PC-3 (cell line): ENCODE measurements at regions not wholly inside any gene's neighbourhood (a gene's known extent, or its start where the extent isn't known, plus 50 kb on each side); places are given as distances from the start of the nearest gene placed in this dataset.
A peak's percentile ranks its signal among the peaks of the same experiment; 100 is the strongest.
"Not testable (repeated sequence)": the region's sequence is repeated elsewhere in the genome, so short reads cannot be mapped to it uniquely, and the experiment has no call there.

ENCODE experiments used
- ATAC-seq: fragments of 200-7000 bp; cut with Tn5 transposase; 2 replicates; pipeline ENCODE4 v1.9.1; 2020; ENCODE audit warnings: mild to moderate bottlenecking, moderate library complexity
- BruUV-seq: library from RNA; stranded (reverse); fragments of 400-500 nt; replicated peaks from 2 replicates; lab custom pipeline; 2021; lab: Mats Ljungman, UMichigan
- CTCF ChIA-PET: fragments of 300-600 bp; sonication (Branson Sonifier 250); formaldehyde crosslinking; loops from one replicate; lab custom pipeline; 2022; ENCODE audit warnings: antibody characterized with exemption; lab: Charles Lee
- POLR2A ChIA-PET: fragments of 300-600 bp; sonication (Branson Sonifier 250); formaldehyde crosslinking; loops from one replicate; lab custom pipeline; 2022; ENCODE audit warnings: antibody characterized with exemption; ENCODE audit not compliant: unreplicated experiment; lab: Charles Lee
- DNase-seq: peaks from one replicate; pipeline ENCODE4 v3.0.0-alpha.2; 2015
- H2AFZ ChIP-seq: fragments of 300-600 bp; sonication (generic); 2 replicates; pipeline ENCODE4 v1.6.0; 2016; ENCODE audit warnings: antibody characterized with exemption, low read length
- H3F3A ChIP-seq: fragments of 300-600 bp; sonication (generic); one replicate; pipeline ENCODE4 v1.6.0; 2017; ENCODE audit warnings: antibody characterized with exemption, low read length, control low read depth, mild to moderate bottlenecking; ENCODE audit not compliant: unreplicated experiment
- H3K27ac ChIP-seq: fragments of 300-600 bp; sonication (generic); 2 replicates; pipeline ENCODE4 v1.5.1; 2016; ENCODE audit warnings: mild to moderate bottlenecking, low read length
- H3K27me3 ChIP-seq: fragments of 300-600 bp; sonication (generic); 2 replicates; pipeline ENCODE4 v1.6.1; 2016; ENCODE audit warnings: low read length, mixed read lengths
- H3K36me3 ChIP-seq: fragments of 300-600 bp; sonication (generic); 2 replicates; pipeline ENCODE4 v1.6.1; 2016; ENCODE audit warnings: low read depth, mixed run types, low read length, mixed read lengths
- H3K4me1 ChIP-seq: fragments of 300-600 bp; sonication (generic); 2 replicates; pipeline ENCODE4 v1.5.1; 2016; ENCODE audit warnings: low read length; ENCODE audit not compliant: insufficient read depth
- H3K4me2 ChIP-seq: fragments of 300-600 bp; sonication (generic); 2 replicates; pipeline ENCODE4 v1.6.0; 2016; ENCODE audit warnings: low read length
- H3K4me3 ChIP-seq: fragments of 300-600 bp; sonication (generic); 2 replicates; pipeline ENCODE4 v1.5.1; 2016; ENCODE audit warnings: mild to moderate bottlenecking, low read length, mixed read lengths
- H3K79me2 ChIP-seq: fragments of 300-600 bp; sonication (generic); 2 replicates; pipeline ENCODE4 v1.6.1; 2017; ENCODE audit warnings: low read length, mixed read lengths
- H3K9ac ChIP-seq: fragments of 300-600 bp; sonication (generic); 2 replicates; pipeline ENCODE4 v1.6.0; 2016; ENCODE audit warnings: mild to moderate bottlenecking, low read length
- H3K9me2 ChIP-seq: fragments of 300-600 bp; sonication (generic); replicated peaks from 2 replicates; pipeline ENCODE4 v1.6.1; 2016; ENCODE audit warnings: mixed run types, low read length, mixed read lengths
- H3K9me3 ChIP-seq: fragments of 300-600 bp; sonication (generic); 2 replicates; pipeline ENCODE4 v1.6.1; 2016; ENCODE audit warnings: low read length, mixed read lengths
- H4K20me1 ChIP-seq: fragments of 300-600 bp; sonication (generic); 2 replicates; pipeline ENCODE4 v1.6.1; 2016; ENCODE audit warnings: low read length, mixed read lengths
- CTCF ChIP-seq: fragments of 300-600 bp; sonication (generic); conservative IDR thresholded peaks from 2 replicates; pipeline ENCODE4 v1.5.1; 2017; ENCODE audit warnings: antibody characterized with exemption, low read depth, mild to moderate bottlenecking, low read length
- EZH2 ChIP-seq: fragments of 300-600 bp; sonication (generic); IDR thresholded peaks from one replicate; pipeline ENCODE4 v1.6.1; 2017; ENCODE audit warnings: antibody characterized with exemption, mild to moderate bottlenecking, low read length; ENCODE audit not compliant: unreplicated experiment
- EZH2phosphoT487 ChIP-seq: fragments of 300-600 bp; sonication (generic); IDR thresholded peaks from 2 replicates; pipeline ENCODE4 v1.6.1; 2018; ENCODE audit warnings: mild to moderate bottlenecking, antibody characterized with exemption, low read length, borderline replicate concordance
- intact Hi-C: fragments of 100-400 bp; cut with micrococcal nuclease; formaldehyde crosslinking; loops from 2 replicates; pipeline ENCODE4 v1.9.0; 2023

GRCh38 chr14:38600572-38600971 is 344.7 kb upstream of the CLEC14A start:
- ATAC-seq, POLR2A ChIA-PET, CTCF ChIA-PET: not testable (repeated sequence)

GRCh38 chr14:38593476-38593875 is 337.6 kb upstream of the CLEC14A start:
- Histone ChIP-seq H3K36me3 (no peaks in the 10 kb centered on the region), H4K20me1 (no peaks in the 10 kb centered on the region), H3K4me3 (no peak overlapping the region), H3F3A (no peaks in the 10 kb centered on the region), H2AFZ (no peak overlapping the region), H3K27me3 (no peaks in the 10 kb centered on the region), H3K9ac (no peak overlapping the region), H3K27ac (no peak overlapping the region), H3K9me2 (no peaks in the 10 kb centered on the region), H3K4me2 (no peak overlapping the region), H3K9me3 (no peaks in the 10 kb centered on the region), H3K4me1 (no peaks in the 10 kb centered on the region), H3K79me2 (no peaks in the 10 kb centered on the region)
- no TSS peak for BruUV-seq
- TF ChIP-seq CTCF (no peak), EZH2phosphoT487 (no peak), EZH2 (no peak)
- no peak for ATAC-seq
- ChIA-PET POLR2A (no interaction called here), CTCF (no interaction called here)
- intact Hi-C loops: no loop called here
- no peak for DNase-seq

More at GRCh38 chr14:38600572-38600971, 344.7 kb upstream of the CLEC14A start:
- H3K4me2 ChIP-seq, H3K9me2 ChIP-seq, H3K36me3 ChIP-seq, H3K27ac ChIP-seq, H3K9me3 ChIP-seq, H4K20me1 ChIP-seq, H3K79me2 ChIP-seq, H2AFZ ChIP-seq, H3K9ac ChIP-seq, H3K4me1 ChIP-seq, H3K27me3 ChIP-seq, H3F3A ChIP-seq, BruUV-seq, H3K4me3 ChIP-seq: not testable (repeated sequence)
- intact Hi-C loops: loop anchor here (10.0 kb wide), 1 partner anchor 264 kb away; no protein-coding TSS in a partner anchor
- peak; percentile 53 for DNase-seq
- peak; percentile 34; the same call in 1 of the 2 replicates for TF ChIP-seq CTCF

GRCh38 chr14:38592764-38593442 is 337.0 kb upstream of the CLEC14A start:
- CTCF ChIA-PET: no interaction called here
- H3F3A ChIP-seq: no peaks in the 10 kb centered on the region
- H2AFZ ChIP-seq: no peak overlapping the region
- H4K20me1 ChIP-seq: no peaks in the 10 kb centered on the region
- H3K4me3 ChIP-seq: no peak overlapping the region
- no peaks in the 10 kb centered on the region for H3K9me3 ChIP-seq
- no peaks in the 10 kb centered on the region for H3K36me3 ChIP-seq
- no peaks in the 10 kb centered on the region for H3K79me2 ChIP-seq
- H3K9ac ChIP-seq: no peak overlapping the region
- no peaks in the 10 kb centered on the region for H3K9me2 ChIP-seq
- H3K4me1 ChIP-seq: no peaks in the 10 kb centered on the region
- BruUV-seq: no TSS peak
- POLR2A ChIA-PET: no interaction called here
- DNase-seq (no peak), ATAC-seq (no peak)
- no peak for TF ChIP-seq CTCF
- no peak for TF ChIP-seq EZH2phosphoT487
- TF ChIP-seq EZH2: no peak
- intact Hi-C loops: no loop called here
- H3K4me2 ChIP-seq: no peak overlapping the region
- H3K27me3 ChIP-seq: no peaks in the 10 kb centered on the region
- no peak overlapping the region for H3K27ac ChIP-seq
